ENCODE measurements at regions not wholly inside any gene's neighbourhood (a gene's known extent, or its start where the extent isn't known, plus 50 kb on each side); places are given as distances from the start of the nearest gene placed in this dataset.

DNA sequence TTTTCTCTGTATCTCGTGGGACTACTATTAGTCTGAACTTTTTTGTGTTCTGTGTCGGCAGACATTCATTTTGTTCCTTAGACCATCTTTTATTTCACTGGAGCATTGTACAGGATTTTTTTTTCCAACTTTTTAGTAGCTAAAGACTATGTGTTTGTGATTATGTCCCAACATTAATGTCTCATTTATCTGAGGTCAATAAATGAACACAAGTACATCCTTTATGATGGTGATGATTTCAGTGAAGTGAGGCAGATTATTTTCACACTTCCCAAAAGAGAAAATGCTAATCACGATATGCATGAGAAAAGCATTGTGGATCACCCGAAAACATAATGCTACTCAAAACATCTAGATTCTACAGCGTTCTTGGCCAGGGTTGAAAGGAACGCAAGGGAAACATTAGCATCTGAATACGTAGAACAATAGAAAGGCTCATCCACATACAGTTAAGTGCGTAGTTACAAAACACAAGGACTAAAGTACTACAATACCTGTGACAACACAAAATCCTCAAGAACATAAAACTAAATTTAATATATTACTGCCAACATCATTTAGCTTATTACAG, 981.7 kb upstream of the NCAM2 start:
- intact Hi-C loops (cut with DNase I, micrococcal nuclease), result no loop called here
- no peak for ATAC-seq

DNA sequence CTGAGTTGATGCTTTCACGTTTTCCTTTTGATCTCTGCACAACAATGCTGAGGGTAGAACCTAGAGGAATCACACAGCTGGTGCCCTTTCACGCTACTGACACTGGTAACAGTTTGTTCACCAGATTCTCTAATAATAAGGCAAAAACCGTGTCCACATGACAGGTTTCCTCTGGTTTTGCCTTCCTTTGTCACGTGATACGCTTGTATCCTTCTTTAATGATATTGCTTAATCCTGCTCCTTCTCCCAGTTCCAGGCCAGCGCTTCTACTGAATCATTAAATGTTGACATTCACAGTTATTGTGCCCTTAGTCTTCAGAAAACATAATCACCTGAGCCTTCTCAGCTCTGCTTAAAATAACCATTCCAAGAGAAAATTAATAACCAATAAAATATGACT, 978.2 kb upstream of the NCAM2 start:
- ATAC-seq (no peak), DNase-seq (no peak)
- Histone ChIP-seq H3K4me1 (ENCODE audit: low read depth) (no peaks in the 10 kb centered on the region), H3K36me3 (ENCODE audit: low read depth) (no peaks in the 10 kb centered on the region), H3K4me3 (no peak overlapping the region), H3K9me3 (no peaks in the 10 kb centered on the region)
- TF ChIP-seq CTCF (IDR thresholded peaks at IDR 0.05), result no peak
- intact Hi-C loops (cut with DNase I, micrococcal nuclease), result no loop called here

More for the DNA sequence above, 981.7 kb upstream of the NCAM2 start:
- H3K9me3 ChIP-seq, result no peaks in the 10 kb centered on the region
- H3K4me3 ChIP-seq, result no peak overlapping the region
- no peaks in the 10 kb centered on the region for H3K36me3 ChIP-seq (ENCODE audit: low read depth)
- no peak for TF ChIP-seq CTCF (IDR thresholded peaks at IDR 0.05)
- no peak for DNase-seq
- H3K4me1 ChIP-seq (ENCODE audit: low read depth), result no peaks in the 10 kb centered on the region

DNA sequence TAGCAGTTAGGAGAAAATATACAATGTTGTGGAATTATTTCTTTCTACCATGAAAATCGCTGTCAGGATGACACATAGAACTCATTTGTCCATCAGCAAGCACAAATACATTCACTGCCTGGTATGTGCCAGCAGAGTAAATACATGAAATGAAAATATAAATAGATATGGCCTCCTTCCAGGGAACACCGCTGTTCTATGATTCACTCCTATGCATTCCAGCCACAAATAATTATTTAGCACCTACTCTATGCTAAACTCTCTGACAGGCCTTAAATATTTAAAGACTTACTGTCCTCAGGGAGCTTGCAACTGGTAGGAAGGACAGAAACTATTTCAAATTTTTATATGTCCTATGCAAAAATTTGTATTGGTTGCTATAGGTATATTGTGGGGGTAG, 975.0 kb upstream of the NCAM2 start:
- no peak overlapping the region for H3K4me3 ChIP-seq
- no peaks in the 10 kb centered on the region for H3K9me3 ChIP-seq
- intact Hi-C loops (cut with DNase I, micrococcal nuclease), result no loop called here
- H3K4me1 ChIP-seq (ENCODE audit: low read depth), result no peaks in the 10 kb centered on the region
- no peaks in the 10 kb centered on the region for H3K36me3 ChIP-seq (ENCODE audit: low read depth)
- DNase-seq (no peak), ATAC-seq (no peak)
- TF ChIP-seq CTCF (IDR thresholded peaks at IDR 0.05), result no peak

GRCh38 chr21:20024741-20025140, 973.5 kb upstream of the NCAM2 start:
- Histone ChIP-seq H3K4me3 (no peak overlapping the region), H3K36me3 (ENCODE audit: low read depth) (no peaks in the 10 kb centered on the region), H3K4me1 (ENCODE audit: low read depth) (no peaks in the 10 kb centered on the region), H3K9me3 (no peaks in the 10 kb centered on the region)
- intact Hi-C loops (cut with DNase I, micrococcal nuclease), result no loop called here
- ATAC-seq, result no peak
- no peak for TF ChIP-seq CTCF (IDR thresholded peaks at IDR 0.05)
- DNase-seq, result no peak

GRCh38 chr21:20026543-20026942, 971.7 kb upstream of the NCAM2 start:
- H3K4me3 ChIP-seq, result no peak overlapping the region
- DNase-seq (no peak), ATAC-seq (no peak)
- TF ChIP-seq CTCF (IDR thresholded peaks at IDR 0.05), result no peak
- H3K9me3 ChIP-seq, result no peaks in the 10 kb centered on the region
- intact Hi-C loops (cut with DNase I, micrococcal nuclease), result no loop called here
- H3K36me3 ChIP-seq (ENCODE audit: low read depth), result no peaks in the 10 kb centered on the region
- H3K4me1 ChIP-seq (ENCODE audit: low read depth), result no peaks in the 10 kb centered on the region

DNA sequence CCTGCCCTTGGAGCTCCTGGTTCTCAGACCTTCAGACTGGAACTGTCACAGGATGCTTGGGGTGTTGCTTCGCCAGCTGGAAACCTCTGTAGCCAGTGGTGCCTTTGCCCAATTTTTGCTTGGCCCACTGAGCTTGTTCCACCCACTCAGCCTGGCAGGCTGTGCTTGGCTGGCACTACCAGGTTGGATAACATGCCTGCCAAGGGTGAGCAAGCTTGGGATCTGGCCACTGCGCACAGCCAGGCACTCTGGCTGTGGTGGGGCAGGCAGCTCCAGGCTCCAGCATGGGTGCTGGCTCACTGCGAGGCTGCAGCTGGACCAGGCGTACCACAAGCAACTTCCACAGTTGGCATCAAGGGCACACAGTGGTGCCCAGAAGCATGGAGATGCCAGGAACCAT, 967.8 kb upstream of the NCAM2 start:
- no peaks in the 10 kb centered on the region for H3K9me3 ChIP-seq
- TF ChIP-seq CTCF (IDR thresholded peaks at IDR 0.05), result no peak
- DNase-seq (no peak), ATAC-seq (no peak)
- intact Hi-C loops (cut with DNase I, micrococcal nuclease), result no loop called here
- H3K4me3 ChIP-seq, result no peak overlapping the region
- H3K4me1 ChIP-seq (ENCODE audit: low read depth), result no peaks in the 10 kb centered on the region
- no peaks in the 10 kb centered on the region for H3K36me3 ChIP-seq (ENCODE audit: low read depth)
